ENCODE measurements at regions not wholly inside any gene's neighbourhood (a gene's known extent, or its start where the extent isn't known, plus 50 kb on each side); places are given as distances from the start of the nearest gene placed in this dataset.
"Not testable (repeated sequence)": the region's sequence is repeated elsewhere in the genome, so short reads cannot be mapped to it uniquely, and the experiment has no call there.

GRCh38 chr14:106802413-106803364 is 1276.3 kb downstream of the TMEM121 start:
- DNase-seq (ENCODE audit: low read depth in 3 of 3): no peak

- no peak for DNase-seq (ENCODE audit: low read depth in 3 of 3)
Observed at GRCh38 chr14:106803379-106803778, 1277.0 kb downstream of the TMEM121 start.

- DNase-seq (ENCODE audit: low read depth in 3 of 3): no peak
Observed at GRCh38 chr14:106807493-106807892, 1281.1 kb downstream of the TMEM121 start.

GRCh38 chr14:106808458-106808857 is 1282.1 kb downstream of the TMEM121 start:
- DNase-seq (ENCODE audit: low read depth in 3 of 3): no peak

- DNase-seq (ENCODE audit: low read depth in 3 of 3): no peak
Observed at GRCh38 chr14:106808907-106809306, 1282.5 kb downstream of the TMEM121 start.

- no peak for DNase-seq (ENCODE audit: low read depth in 3 of 3)
Observed at GRCh38 chr14:106809615-106810014, 1283.2 kb downstream of the TMEM121 start.

- not testable (repeated sequence) for DNase-seq (ENCODE audit: low read depth in 3 of 3)
Observed at GRCh38 chr14:106810168-106810567, 1283.8 kb downstream of the TMEM121 start.

- DNase-seq (ENCODE audit: low read depth in 3 of 3): no peak
Observed at GRCh38 chr14:106811162-106811561, 1284.8 kb downstream of the TMEM121 start.

- DNase-seq (ENCODE audit: low read depth in 3 of 3): no peak
Observed at GRCh38 chr14:106812788-106813476, 1286.5 kb downstream of the TMEM121 start.

- DNase-seq (ENCODE audit: low read depth in 3 of 3): no peak
Observed at GRCh38 chr14:106813477-106813823, 1287.1 kb downstream of the TMEM121 start.

GRCh38 chr14:106820119-106820518 is 1293.7 kb downstream of the TMEM121 start:
- DNase-seq (ENCODE audit: low read depth in 3 of 3): no peak

GRCh38 chr14:106821119-106821518 is 1294.7 kb downstream of the TMEM121 start:
- no peak for DNase-seq (ENCODE audit: low read depth in 3 of 3)

GRCh38 chr14:106822905-106823304 is 1296.5 kb downstream of the TMEM121 start:
- no peak for DNase-seq (ENCODE audit: low read depth in 3 of 3)

GRCh38 chr14:106823552-106823951 is 1297.2 kb downstream of the TMEM121 start:
- no peak for DNase-seq (ENCODE audit: low read depth in 3 of 3)

GRCh38 chr14:106826833-106827369 is 1300.5 kb downstream of the TMEM121 start:
- DNase-seq (ENCODE audit: low read depth in 3 of 3): no peak

GRCh38 chr14:106831322-106831720 is 1304.9 kb downstream of the TMEM121 start:
- DNase-seq (ENCODE audit: low read depth in 3 of 3): peak in 2 of 3 experiments; percentile 45 to 71

GRCh38 chr14:106837870-106838269 is 1311.5 kb downstream of the TMEM121 start:
- DNase-seq (ENCODE audit: low read depth in 3 of 3): no peak

GRCh38 chr14:106838991-106839769 is 1312.8 kb downstream of the TMEM121 start:
- no peak for DNase-seq (ENCODE audit: low read depth in 3 of 3)

- no peak for DNase-seq (ENCODE audit: low read depth in 3 of 3)
Observed at GRCh38 chr14:106840258-106840657, 1313.9 kb downstream of the TMEM121 start.

- no peak for DNase-seq (ENCODE audit: low read depth in 3 of 3)
Observed at GRCh38 chr14:106840991-106841390, 1314.6 kb downstream of the TMEM121 start.

GRCh38 chr14:106841701-106842100 is 1315.3 kb downstream of the TMEM121 start:
- no peak for DNase-seq (ENCODE audit: low read depth in 3 of 3)

- no peak for DNase-seq (ENCODE audit: low read depth in 3 of 3)
Observed at GRCh38 chr14:106842687-106843086, 1316.3 kb downstream of the TMEM121 start.
